OCI-LY7 (cell line): ENCODE measurements at regions not wholly inside any gene's neighbourhood (a gene's known extent, or its start where the extent isn't known, plus 50 kb on each side); places are given as distances from the start of the nearest gene placed in this dataset.

ENCODE experiments used
- BruUV-seq: library from RNA; stranded (reverse); fragments of 400-500 nt; replicated peaks from 2 replicates; lab custom pipeline; 2021; lab: Mats Ljungman, UMichigan
- CTCF ChIA-PET: fragments of 300-600 bp; sonication (Branson Sonifier 250); formaldehyde crosslinking; loops from one replicate; lab custom pipeline; 2022; ENCODE audit warnings: antibody characterized with exemption; ENCODE audit not compliant: unreplicated experiment; lab: Charles Lee
- POLR2A ChIA-PET: fragments of 300-600 bp; sonication (Branson Sonifier 250); formaldehyde crosslinking; loops from one replicate; lab custom pipeline; 2022; ENCODE audit warnings: antibody characterized with exemption; lab: Charles Lee
- DNase-seq: peaks from one replicate; pipeline ENCODE4 v3.0.0-alpha.2; 2015; ENCODE audit warnings: low spot score
- H2AFZ ChIP-seq: fragments of 200-600 bp; sonication (generic), shearing (Covaris generic); 2 replicates; pipeline ENCODE4 v1.6.1; 2014; ENCODE audit warnings: mild to moderate bottlenecking, antibody characterized with exemption, low read length, moderate library complexity
- H3K27ac ChIP-seq: fragments of 200-600 bp; sonication (generic); 2 replicates; pipeline ENCODE4 v1.5.1; 2014; ENCODE audit warnings: mixed run types, low read depth, mild to moderate bottlenecking, moderate library complexity, low read length, inconsistent platforms; ENCODE audit not compliant: poor library complexity, severe bottlenecking
- H3K36me3 ChIP-seq: fragments of 200-600 bp; sonication (generic); 2 replicates; pipeline ENCODE4 v1.6.1; 2014; ENCODE audit warnings: mild to moderate bottlenecking, antibody characterized with exemption, low read length, moderate library complexity, mixed read lengths; ENCODE audit not compliant: insufficient read depth
- H3K4me1 ChIP-seq: fragments of 200-600 bp; sonication (generic); 2 replicates; pipeline ENCODE4 v1.5.1; 2014; ENCODE audit warnings: mild to moderate bottlenecking, low read length; ENCODE audit not compliant: insufficient read depth, poor library complexity, severe bottlenecking
- H3K4me2 ChIP-seq: fragments of 200-600 bp; sonication (generic); 2 replicates; pipeline ENCODE4 v1.6.1; 2014; ENCODE audit warnings: mild to moderate bottlenecking, low read length
- H3K4me3 ChIP-seq: fragments of 200-600 bp; sonication (generic); 2 replicates; pipeline ENCODE4 v1.5.1; 2014; ENCODE audit warnings: mild to moderate bottlenecking, low read depth, low read length; ENCODE audit not compliant: poor library complexity, severe bottlenecking
- H3K79me2 ChIP-seq: fragments of 200-600 bp; sonication (generic); 2 replicates; pipeline ENCODE4 v1.6.1; 2016; ENCODE audit warnings: low read depth, mild to moderate bottlenecking, low read length, moderate library complexity, mixed read lengths; ENCODE audit not compliant: insufficient read depth
- H3K9me2 ChIP-seq: fragments of 200-600 bp; sonication (generic); 2 replicates; pipeline ENCODE4 v1.6.1; 2016; ENCODE audit warnings: mild to moderate bottlenecking, low read length, mixed read lengths; ENCODE audit not compliant: insufficient read depth
- H3K9me3 ChIP-seq: fragments of 200-600 bp; sonication (generic); 2 replicates; pipeline ENCODE4 v1.6.1; 2014; ENCODE audit warnings: mild to moderate bottlenecking, mixed run types, low read length, mixed read lengths
- H4K20me1 ChIP-seq: fragments of 200-600 bp; sonication (generic); 2 replicates; pipeline ENCODE4 v1.6.1; 2014; ENCODE audit warnings: mild to moderate bottlenecking, antibody characterized with exemption, low read length, moderate library complexity, mixed read lengths; ENCODE audit not compliant: insufficient read depth
- EZH2phosphoT487 ChIP-seq: fragments of 200-600 bp; sonication (generic); IDR thresholded peaks from 2 replicates; pipeline ENCODE4 v1.6.1; 2018; ENCODE audit warnings: low read depth, borderline replicate concordance, mild to moderate bottlenecking, mixed run types, antibody characterized with exemption, low read length, moderate library complexity, mixed read lengths
- intact Hi-C: fragments of 100-400 bp; cut with micrococcal nuclease; formaldehyde crosslinking; loops from one replicate; pipeline ENCODE4 v1.10.0; 2022; ENCODE audit not compliant: unreplicated experiment
- TF ChIP-seq, protein P1 (sequence below): fragments of 200-600 bp; sonication (generic); conservative IDR thresholded peaks from 2 replicates; pipeline ENCODE4 v1.5.1; 2014; ENCODE audit warnings: mild to moderate bottlenecking, antibody characterized with exemption, low read length, moderate library complexity, mixed read lengths

DNA sequence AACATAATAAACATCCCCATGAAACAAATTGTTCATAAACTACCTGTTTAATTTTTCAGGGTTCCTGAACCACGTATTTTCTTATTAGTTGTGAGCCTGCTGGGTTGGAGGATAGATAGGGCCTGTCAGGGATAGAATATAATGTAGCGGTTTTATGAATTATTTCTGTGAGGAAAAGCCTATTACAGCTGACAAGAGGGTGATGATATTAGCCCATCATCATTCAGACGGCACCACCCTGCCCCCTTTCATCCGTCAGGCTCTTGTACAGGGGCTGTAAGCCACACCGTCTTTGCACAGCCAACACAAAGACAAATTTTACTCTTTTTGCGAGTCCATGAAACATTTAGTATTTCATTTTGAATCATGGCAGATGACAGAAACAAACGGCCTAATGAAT lies 335.3 kb upstream of the TMCO5A start:
- no TSS peak for BruUV-seq
- intact Hi-C loops = no loop called here
- H3K79me2 ChIP-seq = no peaks in the 10 kb centered on the region
- H3K27ac ChIP-seq = no peak overlapping the region
- no peaks in the 10 kb centered on the region for H4K20me1 ChIP-seq
- no peaks in the 10 kb centered on the region for H3K36me3 ChIP-seq
- H3K4me1 ChIP-seq = no peaks in the 10 kb centered on the region
- H2AFZ ChIP-seq = no peak overlapping the region
- no peaks in the 10 kb centered on the region for H3K9me2 ChIP-seq
- no peak overlapping the region for H3K4me3 ChIP-seq
- H3K4me2 ChIP-seq = no peak overlapping the region
- TF ChIP-seq EZH2phosphoT487 = no peak
- TF ChIP-seq, protein P1, sequence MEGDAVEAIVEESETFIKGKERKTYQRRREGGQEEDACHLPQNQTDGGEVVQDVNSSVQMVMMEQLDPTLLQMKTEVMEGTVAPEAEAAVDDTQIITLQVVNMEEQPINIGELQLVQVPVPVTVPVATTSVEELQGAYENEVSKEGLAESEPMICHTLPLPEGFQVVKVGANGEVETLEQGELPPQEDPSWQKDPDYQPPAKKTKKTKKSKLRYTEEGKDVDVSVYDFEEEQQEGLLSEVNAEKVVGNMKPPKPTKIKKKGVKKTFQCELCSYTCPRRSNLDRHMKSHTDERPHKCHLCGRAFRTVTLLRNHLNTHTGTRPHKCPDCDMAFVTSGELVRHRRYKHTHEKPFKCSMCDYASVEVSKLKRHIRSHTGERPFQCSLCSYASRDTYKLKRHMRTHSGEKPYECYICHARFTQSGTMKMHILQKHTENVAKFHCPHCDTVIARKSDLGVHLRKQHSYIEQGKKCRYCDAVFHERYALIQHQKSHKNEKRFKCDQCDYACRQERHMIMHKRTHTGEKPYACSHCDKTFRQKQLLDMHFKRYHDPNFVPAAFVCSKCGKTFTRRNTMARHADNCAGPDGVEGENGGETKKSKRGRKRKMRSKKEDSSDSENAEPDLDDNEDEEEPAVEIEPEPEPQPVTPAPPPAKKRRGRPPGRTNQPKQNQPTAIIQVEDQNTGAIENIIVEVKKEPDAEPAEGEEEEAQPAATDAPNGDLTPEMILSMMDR = no peak
- CTCF ChIA-PET = no interaction called here
- DNase-seq = no peak
- no peaks in the 10 kb centered on the region for H3K9me3 ChIP-seq
- POLR2A ChIA-PET = no interaction called here

DNA sequence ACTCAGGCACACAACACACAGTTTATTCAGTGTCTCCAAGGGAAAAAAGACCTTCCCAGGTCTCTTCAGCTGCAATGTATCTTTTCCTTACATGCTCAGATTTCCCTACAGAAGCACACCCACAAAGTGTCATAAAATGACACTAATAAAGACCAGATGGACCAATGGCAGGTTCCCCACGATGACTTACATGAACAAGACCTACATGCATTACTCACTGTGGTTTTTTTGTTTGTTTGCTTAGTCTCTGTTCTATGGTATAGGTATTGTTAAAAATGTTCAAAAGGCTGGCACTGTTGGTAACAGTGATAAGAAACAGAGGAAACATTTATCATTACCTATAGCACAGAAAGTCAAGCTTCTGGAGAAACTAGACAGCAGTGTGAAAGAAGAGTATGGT lies 318.2 kb upstream of the TMCO5A start:
- BruUV-seq = no TSS peak
- POLR2A ChIA-PET = interaction anchor here (0.6 kb wide), 1 partner anchor 13 kb away, joined by 5 read pairs; no protein-coding TSS in a partner anchor
- TF ChIP-seq, protein P1 = no peak
- no peak for TF ChIP-seq EZH2phosphoT487
- H2AFZ ChIP-seq = no peak overlapping the region
- CTCF ChIA-PET = no interaction called here
- H3K36me3 ChIP-seq = no peaks in the 10 kb centered on the region
- no peaks in the 10 kb centered on the region for H3K9me3 ChIP-seq
- no peak overlapping the region for H3K4me2 ChIP-seq
- no peak for DNase-seq
- no peaks in the 10 kb centered on the region for H4K20me1 ChIP-seq
- H3K27ac ChIP-seq = no peak overlapping the region
- intact Hi-C loops = no loop called here
- H3K4me1 ChIP-seq = no peaks in the 10 kb centered on the region
- H3K4me3 ChIP-seq = no peak overlapping the region
- H3K9me2 ChIP-seq = no peaks in the 10 kb centered on the region
- no peaks in the 10 kb centered on the region for H3K79me2 ChIP-seq

DNA sequence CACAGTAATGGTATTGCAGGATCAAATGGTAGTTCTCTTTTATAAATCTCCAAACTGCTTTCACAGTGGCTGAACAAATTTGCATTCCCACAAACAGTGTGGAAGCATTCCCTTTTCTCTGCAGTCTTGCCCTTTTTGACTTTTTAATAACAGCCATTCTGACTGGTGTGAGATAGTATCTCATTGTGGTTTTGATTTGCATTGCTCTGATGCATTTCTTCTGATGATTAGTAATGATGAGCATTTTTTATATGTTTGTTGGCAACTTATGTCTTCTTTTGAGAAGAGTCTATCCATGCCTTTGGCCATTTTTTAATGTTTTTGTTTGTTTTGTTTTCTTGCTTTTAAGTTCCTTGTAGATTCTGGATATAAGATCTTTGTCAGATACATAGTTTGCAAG lies 316.1 kb upstream of the TMCO5A start:
- BruUV-seq = no TSS peak
- no peak for DNase-seq
- no peaks in the 10 kb centered on the region for H3K9me2 ChIP-seq
- no peak overlapping the region for H2AFZ ChIP-seq
- H3K4me2 ChIP-seq = no peak overlapping the region
- POLR2A ChIA-PET = no interaction called here
- no peaks in the 10 kb centered on the region for H3K4me1 ChIP-seq
- TF ChIP-seq, protein P1 = no peak
- TF ChIP-seq EZH2phosphoT487 = no peak
- CTCF ChIA-PET = no interaction called here
- H3K9me3 ChIP-seq = no peaks in the 10 kb centered on the region
- no peaks in the 10 kb centered on the region for H3K79me2 ChIP-seq
- no peak overlapping the region for H3K27ac ChIP-seq
- intact Hi-C loops = no loop called here
- no peaks in the 10 kb centered on the region for H3K36me3 ChIP-seq
- H4K20me1 ChIP-seq = no peaks in the 10 kb centered on the region
- H3K4me3 ChIP-seq = no peak overlapping the region
